Breast epithelium (tissue), 3 donors: ENCODE measurements at regions not wholly inside any gene's neighbourhood (a gene's known extent, or its start where the extent isn't known, plus 50 kb on each side); places are given as distances from the start of the nearest gene placed in this dataset.

ENCODE experiments used
- POLR2A ChIP-seq: fragments of 450-650 bp; IDR thresholded peaks from one replicate; pipeline ENCODE4 v1.6.1; 2016; ENCODE audit warnings: antibody characterized with exemption, mild to moderate bottlenecking, moderate library complexity
- POLR2AphosphoS5 ChIP-seq, 3 donors: sonication (generic); formaldehyde crosslinking; IDR thresholded peaks; one replicate each; pipeline ENCODE4 v1.6.1; 2017; ENCODE audit warnings: antibody characterized with exemption in 3 of 3
- TF ChIP-seq, protein P1 (sequence below), 3 donors: fragments of 450-650 bp; IDR thresholded peaks; one replicate each; pipeline ENCODE4 v1.5.1; 2016 to 2017; ENCODE audit warnings: antibody characterized with exemption in 3 of 3, mild to moderate bottlenecking in 3 of 3, moderate library complexity in 3 of 3

DNA sequence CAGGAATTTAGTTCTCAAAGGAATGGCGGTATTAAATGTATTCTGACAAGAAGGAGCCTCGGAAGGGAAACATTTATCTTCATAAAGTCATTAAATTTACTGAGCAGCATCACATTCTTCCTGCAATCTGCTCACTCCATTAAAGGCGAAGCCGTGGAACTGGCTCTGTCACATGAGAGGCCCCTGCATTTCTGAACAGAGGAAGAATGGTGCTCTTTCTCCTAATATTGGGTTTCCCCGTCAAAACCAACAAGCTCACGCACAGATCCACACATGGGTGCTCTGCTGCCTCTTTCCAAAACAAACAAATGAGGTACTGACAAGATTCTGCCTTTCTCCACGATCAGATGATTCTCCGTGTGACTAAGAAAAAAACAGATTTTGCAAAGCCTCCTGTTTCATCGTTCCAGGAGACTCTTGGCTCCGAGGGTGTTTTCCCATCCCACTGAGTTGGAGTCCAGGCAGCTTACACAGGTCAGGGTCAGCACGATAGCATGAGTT lies 191.2 kb downstream of the IDS start:
- no peak for TF ChIP-seq POLR2AphosphoS5 (IDR thresholded peaks at IDR 0.05)
- TF ChIP-seq, protein P1, sequence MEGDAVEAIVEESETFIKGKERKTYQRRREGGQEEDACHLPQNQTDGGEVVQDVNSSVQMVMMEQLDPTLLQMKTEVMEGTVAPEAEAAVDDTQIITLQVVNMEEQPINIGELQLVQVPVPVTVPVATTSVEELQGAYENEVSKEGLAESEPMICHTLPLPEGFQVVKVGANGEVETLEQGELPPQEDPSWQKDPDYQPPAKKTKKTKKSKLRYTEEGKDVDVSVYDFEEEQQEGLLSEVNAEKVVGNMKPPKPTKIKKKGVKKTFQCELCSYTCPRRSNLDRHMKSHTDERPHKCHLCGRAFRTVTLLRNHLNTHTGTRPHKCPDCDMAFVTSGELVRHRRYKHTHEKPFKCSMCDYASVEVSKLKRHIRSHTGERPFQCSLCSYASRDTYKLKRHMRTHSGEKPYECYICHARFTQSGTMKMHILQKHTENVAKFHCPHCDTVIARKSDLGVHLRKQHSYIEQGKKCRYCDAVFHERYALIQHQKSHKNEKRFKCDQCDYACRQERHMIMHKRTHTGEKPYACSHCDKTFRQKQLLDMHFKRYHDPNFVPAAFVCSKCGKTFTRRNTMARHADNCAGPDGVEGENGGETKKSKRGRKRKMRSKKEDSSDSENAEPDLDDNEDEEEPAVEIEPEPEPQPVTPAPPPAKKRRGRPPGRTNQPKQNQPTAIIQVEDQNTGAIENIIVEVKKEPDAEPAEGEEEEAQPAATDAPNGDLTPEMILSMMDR (IDR thresholded peaks at IDR 0.05), result no peak
- TF ChIP-seq POLR2A, result no peak
